SHP77 treated with DMSO at 0.1 percent for 48 hours (cell line): ENCODE measurements at regions not wholly inside any gene's neighbourhood (a gene's known extent, or its start where the extent isn't known, plus 50 kb on each side); places are given as distances from the start of the nearest gene placed in this dataset.

Source experiments
- DNase-seq: peaks from one replicate; lab custom pipeline; 2025; lab: John Stamatoyannopoulos, UW

- no peak for DNase-seq
These were observed 219.1 kb downstream of the SOCS6 start for GRCh38 chr18:70507970-70508369.

- no peak for DNase-seq
These were observed 217.7 kb downstream of the SOCS6 start for GRCh38 chr18:70506511-70506910.

GRCh38 chr18:70503060-70503459 is 214.2 kb downstream of the SOCS6 start:
- DNase-seq: no peak

DNA sequence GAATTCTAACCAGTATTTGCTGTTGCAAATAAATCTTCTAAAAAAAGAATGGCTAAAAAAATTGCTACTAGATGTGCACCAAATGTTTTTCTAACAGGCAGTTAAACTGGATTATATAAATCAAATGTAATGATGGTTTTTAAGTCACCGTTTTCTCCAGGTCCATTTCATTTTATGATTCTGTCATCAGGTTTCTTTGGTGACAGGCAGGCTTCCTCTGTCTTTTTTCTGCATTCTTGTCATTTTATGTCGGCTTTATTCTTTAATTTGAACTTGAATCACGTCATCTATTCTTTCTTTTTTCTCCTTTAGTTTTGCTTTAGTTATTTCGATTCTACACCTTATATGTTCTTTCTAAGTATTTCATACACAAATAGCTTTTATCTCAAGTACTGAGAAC is 212.5 kb downstream of the SOCS6 start:
- DNase-seq: no peak

DNA sequence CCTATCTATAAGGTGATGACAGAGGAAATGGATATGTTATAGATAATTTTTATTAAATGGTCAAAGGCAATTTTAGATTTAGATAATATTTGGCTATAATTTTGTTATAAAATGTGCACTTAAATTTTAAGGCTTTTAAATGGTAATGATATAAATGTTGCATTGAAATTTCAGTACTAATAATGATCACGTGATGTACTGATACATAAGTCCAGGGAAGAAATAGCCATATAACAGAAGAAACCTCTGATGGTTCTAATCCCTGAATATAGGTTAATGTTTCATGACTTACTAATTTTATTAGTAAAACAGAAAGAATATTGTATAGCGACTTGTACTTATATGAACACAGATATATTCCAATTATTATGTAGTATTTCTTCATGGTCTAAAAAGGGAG is 211.9 kb downstream of the SOCS6 start:
- DNase-seq: no peak

- no peak for DNase-seq
These were observed 210.4 kb downstream of the SOCS6 start for GRCh38 chr18:70499218-70499691.

GRCh38 chr18:70496353-70497294 is 207.8 kb downstream of the SOCS6 start:
- DNase-seq: no peak

GRCh38 chr18:70494524-70494923 is 205.7 kb downstream of the SOCS6 start:
- no peak for DNase-seq

DNA sequence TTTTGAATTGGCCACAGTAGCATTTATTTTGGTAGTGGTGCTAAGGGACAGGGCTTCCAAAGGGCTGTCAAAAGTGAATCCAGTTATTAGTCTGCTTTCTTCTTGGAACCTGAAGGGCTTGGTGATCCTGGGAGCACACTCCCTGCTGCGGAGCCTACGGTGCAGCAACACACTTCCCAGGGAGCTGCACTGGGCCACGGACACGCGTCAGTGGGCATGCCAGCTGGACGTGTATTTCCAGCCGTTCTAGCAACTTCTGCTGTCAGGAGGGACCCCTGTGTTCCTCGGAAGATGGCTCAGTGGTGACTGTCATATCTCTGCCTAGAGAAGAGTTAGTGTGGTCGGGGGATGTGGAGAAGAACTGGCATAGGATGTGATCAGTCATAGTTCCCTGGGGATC is 204.6 kb downstream of the SOCS6 start:
- DNase-seq: no peak

- peak; percentile 12 for DNase-seq
These were observed 203.0 kb downstream of the SOCS6 start for GRCh38 chr18:70491734-70492348.

DNA sequence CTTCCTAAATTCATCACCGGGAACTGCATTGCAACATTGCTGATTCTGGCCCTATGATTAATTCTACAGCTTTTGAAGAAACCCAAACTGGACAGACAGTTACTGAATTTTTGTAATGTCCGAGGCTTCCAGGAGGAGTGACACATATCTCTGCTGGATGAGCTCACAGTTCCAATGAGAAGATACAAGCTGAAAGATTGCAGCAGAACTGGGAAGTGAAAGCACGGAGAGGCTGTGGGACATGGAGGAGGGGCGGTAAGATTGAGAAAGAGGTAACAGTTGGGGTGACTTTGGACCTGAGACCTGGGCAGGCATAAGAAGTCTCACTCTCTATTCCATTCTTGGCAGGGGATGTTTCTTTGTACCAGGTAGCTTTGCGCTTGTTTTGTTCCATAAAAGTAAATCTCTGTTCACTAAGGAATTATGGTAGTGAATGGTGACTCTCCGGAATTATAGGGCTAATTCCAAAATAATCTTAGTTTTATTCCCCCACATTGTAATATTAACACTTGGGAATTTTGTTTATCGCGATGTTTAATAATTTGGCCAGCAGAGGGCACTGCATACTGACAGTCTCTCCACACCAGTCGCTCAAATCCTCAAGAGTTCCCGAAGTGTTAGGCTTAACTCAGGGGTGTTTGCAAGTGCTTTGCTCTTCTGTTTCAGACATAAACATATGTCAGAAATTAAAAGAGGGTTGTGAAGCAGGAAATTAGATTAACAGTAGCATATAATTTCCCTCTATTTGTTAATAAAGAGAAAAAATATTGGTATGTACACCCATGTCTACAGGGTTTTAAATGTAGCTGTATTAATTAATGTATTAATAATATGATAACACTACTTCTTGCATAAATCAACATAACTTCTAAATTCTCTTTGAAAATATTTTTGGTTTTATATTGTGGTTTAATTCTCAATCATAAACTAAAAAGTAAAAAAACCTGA is 201.4 kb downstream of the SOCS6 start:
- peak; percentile 30 for DNase-seq

- DNase-seq: no peak
These were observed 200.7 kb downstream of the SOCS6 start for GRCh38 chr18:70489571-70489970.

- DNase-seq: peak; percentile 51
These were observed 181.1 kb downstream of the SOCS6 start for GRCh38 chr18:70469916-70470315.

- no peak for DNase-seq
These were observed 180.2 kb downstream of the SOCS6 start for GRCh38 chr18:70468861-70469547.

DNA sequence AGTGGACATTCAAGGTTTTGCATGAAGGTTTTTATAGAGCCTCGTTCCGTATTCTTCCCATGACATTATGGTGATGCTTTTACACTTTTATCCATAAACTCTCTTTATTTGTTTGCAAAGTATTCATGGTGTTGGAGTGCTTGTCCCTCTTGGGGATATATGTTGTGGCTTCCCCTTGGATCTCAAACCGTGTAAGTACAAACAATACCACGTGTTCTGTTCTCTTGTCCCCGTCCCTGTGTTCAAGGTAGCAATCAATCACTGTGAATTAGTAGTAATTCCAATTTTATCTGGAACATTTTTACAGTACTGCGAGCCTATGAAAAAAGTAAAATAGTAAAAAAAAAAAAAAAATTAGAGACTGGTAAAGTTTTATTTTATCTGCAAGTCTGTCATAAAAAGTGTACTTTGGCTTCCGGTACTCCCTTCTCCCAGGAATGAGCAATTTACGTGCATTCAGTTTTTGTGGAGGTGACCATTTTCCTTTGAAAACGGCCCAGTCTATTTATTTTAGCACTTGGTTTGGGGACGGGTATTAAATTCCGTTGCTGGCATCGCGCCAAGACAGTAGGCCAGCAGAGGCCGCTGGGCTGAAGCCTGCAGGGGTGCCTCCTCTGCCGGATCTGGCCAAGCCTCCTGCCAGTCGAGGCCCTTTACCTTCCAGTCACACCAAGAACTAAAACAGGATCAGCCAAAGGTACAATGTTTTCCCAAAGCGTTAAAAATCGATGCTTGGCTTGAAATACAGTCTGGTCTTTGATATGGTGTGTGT is 175.7 kb downstream of the SOCS6 start:
- DNase-seq: peak; percentile 73

DNA sequence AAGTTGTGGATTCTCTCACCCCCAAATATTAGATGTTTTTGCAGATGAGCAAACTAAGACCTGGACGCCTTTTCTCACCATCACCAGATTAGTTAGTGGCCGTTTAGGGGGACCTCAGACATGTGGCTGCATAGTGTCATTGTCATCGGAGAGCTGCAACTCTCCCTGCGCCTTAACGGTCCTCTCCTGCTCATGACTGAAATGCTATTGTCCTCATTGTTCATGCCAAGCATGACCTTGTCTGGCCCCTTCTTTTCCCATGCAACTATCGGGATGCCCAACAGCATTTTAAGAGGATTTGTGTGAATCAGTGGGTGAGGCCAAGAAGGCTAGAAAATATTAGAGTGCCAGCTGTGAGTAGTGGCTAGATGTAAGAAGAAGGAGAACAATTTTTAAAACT is 174.2 kb downstream of the SOCS6 start:
- DNase-seq: no peak

GRCh38 chr18:70462078-70462439 is 173.2 kb downstream of the SOCS6 start:
- no peak for DNase-seq

GRCh38 chr18:70461323-70462077 is 172.7 kb downstream of the SOCS6 start:
- DNase-seq: no peak

- no peak for DNase-seq
These were observed 170.9 kb downstream of the SOCS6 start for GRCh38 chr18:70459731-70460130.

- DNase-seq: no peak
These were observed 170.4 kb downstream of the SOCS6 start for GRCh38 chr18:70459251-70459650.
